ENCODE measurements at regions not wholly inside any gene's neighbourhood (a gene's known extent, or its start where the extent isn't known, plus 50 kb on each side); places are given as distances from the start of the nearest gene placed in this dataset.

DNA sequence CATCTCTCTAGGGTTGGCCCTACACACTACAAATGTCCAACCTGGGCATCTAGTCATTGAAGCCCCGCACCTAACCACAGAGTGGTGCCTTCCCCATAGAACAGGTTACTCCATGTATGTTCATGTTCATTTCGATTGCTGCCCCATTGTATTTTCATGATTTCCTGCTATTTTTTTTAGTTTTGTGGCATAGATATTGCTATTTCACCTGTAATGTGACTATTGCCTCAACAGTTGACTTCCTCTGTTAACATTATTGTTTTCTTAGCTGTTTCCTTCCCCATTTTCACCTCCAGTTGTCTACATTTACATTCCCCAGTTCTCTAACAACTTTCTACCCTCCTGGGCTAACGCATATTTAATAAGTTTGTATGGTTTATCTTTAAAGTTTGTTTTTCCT lies 137.7 kb upstream of the RBMS3 start:
- TF ChIP-seq, protein P1, sequence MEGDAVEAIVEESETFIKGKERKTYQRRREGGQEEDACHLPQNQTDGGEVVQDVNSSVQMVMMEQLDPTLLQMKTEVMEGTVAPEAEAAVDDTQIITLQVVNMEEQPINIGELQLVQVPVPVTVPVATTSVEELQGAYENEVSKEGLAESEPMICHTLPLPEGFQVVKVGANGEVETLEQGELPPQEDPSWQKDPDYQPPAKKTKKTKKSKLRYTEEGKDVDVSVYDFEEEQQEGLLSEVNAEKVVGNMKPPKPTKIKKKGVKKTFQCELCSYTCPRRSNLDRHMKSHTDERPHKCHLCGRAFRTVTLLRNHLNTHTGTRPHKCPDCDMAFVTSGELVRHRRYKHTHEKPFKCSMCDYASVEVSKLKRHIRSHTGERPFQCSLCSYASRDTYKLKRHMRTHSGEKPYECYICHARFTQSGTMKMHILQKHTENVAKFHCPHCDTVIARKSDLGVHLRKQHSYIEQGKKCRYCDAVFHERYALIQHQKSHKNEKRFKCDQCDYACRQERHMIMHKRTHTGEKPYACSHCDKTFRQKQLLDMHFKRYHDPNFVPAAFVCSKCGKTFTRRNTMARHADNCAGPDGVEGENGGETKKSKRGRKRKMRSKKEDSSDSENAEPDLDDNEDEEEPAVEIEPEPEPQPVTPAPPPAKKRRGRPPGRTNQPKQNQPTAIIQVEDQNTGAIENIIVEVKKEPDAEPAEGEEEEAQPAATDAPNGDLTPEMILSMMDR (IDR thresholded peaks at IDR 0.05): no peak
- TF ChIP-seq REST (IDR thresholded peaks at IDR 0.05; ENCODE audit: insufficient read depth in 1 of 2, low read depth in 2 of 2, low read length in 1 of 2) (no peak), POLR2AphosphoS5 (IDR thresholded peaks at IDR 0.05; ENCODE audit: low read depth, low read length) (no peak)
